ENCODE measurements at regions not wholly inside any gene's neighbourhood (a gene's known extent, or its start where the extent isn't known, plus 50 kb on each side); places are given as distances from the start of the nearest gene placed in this dataset.
"Not testable (repeated sequence)": the region's sequence is repeated elsewhere in the genome, so short reads cannot be mapped to it uniquely, and the experiment has no call there.

GRCh38 chr12:53870117-53870516 lies 68.5 kb upstream of the HOXC13 start:
- H3K4me3 ChIP-seq (ENCODE audit: low read depth, low read length): no peak overlapping the region
- ChIA-PET POLR2A (no interaction called here), CTCF (no interaction called here)
- no peak for TF ChIP-seq CTCF (IDR thresholded peaks at IDR 0.05; ENCODE audit: insufficient read depth, low read length, missing control alignments)
- no peak for DNase-seq (ENCODE audit: low read depth, low spot score)

- H3K4me3 ChIP-seq (ENCODE audit: low read depth, low read length): no peak overlapping the region
- no peak for TF ChIP-seq CTCF (IDR thresholded peaks at IDR 0.05; ENCODE audit: insufficient read depth, low read length, missing control alignments)
- no peak for DNase-seq (ENCODE audit: low read depth, low spot score)
- ChIA-PET POLR2A (no interaction called here), CTCF (no interaction called here)
Measured at GRCh38 chr12:53871367-53871766, 67.3 kb upstream of the HOXC13 start.

GRCh38 chr12:53872367-53872766 lies 66.3 kb upstream of the HOXC13 start:
- no peak for TF ChIP-seq CTCF (IDR thresholded peaks at IDR 0.05; ENCODE audit: insufficient read depth, low read length, missing control alignments)
- ChIA-PET CTCF (no interaction called here), POLR2A (no interaction called here)
- DNase-seq (ENCODE audit: low read depth, low spot score): no peak
- no peak overlapping the region for H3K4me3 ChIP-seq (ENCODE audit: low read depth, low read length)

- DNase-seq (ENCODE audit: low read depth, low spot score); H3K4me3 ChIP-seq (ENCODE audit: low read depth, low read length); CTCF ChIA-PET; POLR2A ChIA-PET: not testable (repeated sequence)
Measured at GRCh38 chr12:53877961-53878360, 60.7 kb upstream of the HOXC13 start.

GRCh38 chr12:53887006-53887405 lies 51.6 kb upstream of the HOXC13 start:
- POLR2A ChIA-PET: no interaction called here
- TF ChIP-seq CTCF (IDR thresholded peaks at IDR 0.05; ENCODE audit: insufficient read depth, low read length, missing control alignments): no peak
- no peak overlapping the region for H3K4me3 ChIP-seq (ENCODE audit: low read depth, low read length)
- CTCF ChIA-PET: no interaction called here
- no peak for DNase-seq (ENCODE audit: low read depth, low spot score)

GRCh38 chr12:53887881-53888280 lies 50.8 kb upstream of the HOXC13 start:
- POLR2A ChIA-PET: no interaction called here
- TF ChIP-seq CTCF (IDR thresholded peaks at IDR 0.05; ENCODE audit: insufficient read depth, low read length, missing control alignments): no peak
- no peak overlapping the region for H3K4me3 ChIP-seq (ENCODE audit: low read depth, low read length)
- DNase-seq (ENCODE audit: low read depth, low spot score): no peak
- CTCF ChIA-PET: no interaction called here

Measured in AG04449 (cell line).